GM20000 (cell line): ENCODE measurements at regions not wholly inside any gene's neighbourhood (a gene's known extent, or its start where the extent isn't known, plus 50 kb on each side); places are given as distances from the start of the nearest gene placed in this dataset.
"Not testable (repeated sequence)": the region's sequence is repeated elsewhere in the genome, so short reads cannot be mapped to it uniquely, and the experiment has no call there.

ENCODE experiments used
- DNase-seq: peaks from one replicate; pipeline ENCODE4 v3.0.0; 2012; ENCODE audit warnings: low spot score
- CTCF ChIP-seq: IDR thresholded peaks from 2 replicates; pipeline ENCODE4 v1.5.1; 2012; ENCODE audit warnings: mild to moderate bottlenecking, control low read depth; ENCODE audit errors: extremely low read depth, missing control alignments

GRCh38 chr4:141331534-141332358 lies 111.1 kb downstream of the ZNF330 start:
- no peak for DNase-seq
- TF ChIP-seq CTCF: no peak

GRCh38 chr4:141332359-141333181 lies 111.9 kb downstream of the ZNF330 start:
- not testable (repeated sequence) for DNase-seq

- not testable (repeated sequence) for DNase-seq
Measured at GRCh38 chr4:141333456-141334230, 112.9 kb downstream of the ZNF330 start.

- no peak for TF ChIP-seq CTCF
- no peak for DNase-seq
Measured at GRCh38 chr4:141335166-141335565, 114.5 kb downstream of the ZNF330 start.

GRCh38 chr4:141338238-141338637 lies 117.5 kb downstream of the ZNF330 start:
- DNase-seq: no peak
- no peak for TF ChIP-seq CTCF

- DNase-seq: no peak
- no peak for TF ChIP-seq CTCF
Measured at GRCh38 chr4:141339391-141339790, 118.7 kb downstream of the ZNF330 start.

GRCh38 chr4:141339966-141340365 lies 119.3 kb downstream of the ZNF330 start:
- no peak for DNase-seq
- no peak for TF ChIP-seq CTCF

- DNase-seq: no peak
Measured at GRCh38 chr4:141340458-141340857, 119.8 kb downstream of the ZNF330 start.

More at GRCh38 chr4:141340458-141340857, 119.8 kb downstream of the ZNF330 start:
- TF ChIP-seq CTCF: no peak
